Uterus (tissue), 3 donors: ENCODE measurements at regions not wholly inside any gene's neighbourhood (a gene's known extent, or its start where the extent isn't known, plus 50 kb on each side); places are given as distances from the start of the nearest gene placed in this dataset.

Experiments
- DNase-seq, 2 donors: peaks; one replicate each; pipeline ENCODE4 v3.0.0-alpha.2; 2019 to 2020
- H3K27ac ChIP-seq, 2 donors: fragments of 200-600 bp; sonication (generic); 1 replicate in 1 of 2; 2 replicates in 1 of 2; pipeline ENCODE4 v1.5.1; 2016 to 2018
- H3K27me3 ChIP-seq, 2 donors: fragments of 200-600 bp; sonication (generic); one replicate each; pipeline ENCODE4 v1.5.1; 2018 to 2019; ENCODE audit warnings: control low read depth in 1 of 2
- H3K36me3 ChIP-seq, 2 donors: fragments of 200-600 bp; sonication (generic); one replicate each; pipeline ENCODE4 v1.5.1; 2019; ENCODE audit warnings: control low read depth in 1 of 2
- H3K4me1 ChIP-seq, 2 donors: fragments of 200-600 bp; sonication (generic); one replicate each; pipeline ENCODE4 v1.5.1; 2018 to 2019; ENCODE audit warnings: control low read depth in 1 of 2
- H3K4me3 ChIP-seq, 2 donors: fragments of 200-600 bp; sonication (generic); 1 replicate in 1 of 2; 2 replicates in 1 of 2; pipeline ENCODE4 v1.5.1; 2018 to 2019; ENCODE audit warnings: mild to moderate bottlenecking in 1 of 2
- H3K9me3 ChIP-seq, 2 donors: fragments of 200-600 bp; sonication (generic); one replicate each; pipeline ENCODE4 v1.5.1; 2019; ENCODE audit warnings: control low read depth in 1 of 2
- CTCF ChIP-seq, 4 experiments: fragments of 200-600 bp in 2 of 4; fragments of 450-650 bp in 2 of 4; sonication (generic) in 2 of 4; IDR thresholded peaks; one replicate each; pipeline ENCODE4 v1.5.1; 2016 to 2019; ENCODE audit warnings: antibody characterized with exemption in 4 of 4, mild to moderate bottlenecking in 2 of 4, moderate library complexity in 1 of 4
- POLR2A ChIP-seq, 2 donors: fragments of 450-650 bp; IDR thresholded peaks; one replicate each; pipeline ENCODE4 v1.6.1; 2016; ENCODE audit warnings: antibody characterized with exemption in 2 of 2, mild to moderate bottlenecking in 1 of 2, moderate library complexity in 1 of 2
- intact Hi-C: fragments of 100-400 bp; cut with DNase I; formaldehyde crosslinking; loops from one replicate; pipeline ENCODE4 v1.15.1; 2023; ENCODE audit warnings: low total_unique reads
- donor health status: DM: yes; HTN: yes; CAD: no.

- Histone ChIP-seq H3K36me3 (no peaks in the 10 kb centered on the region), H3K4me1 (no peaks in the 10 kb centered on the region), H3K4me3 (no peak overlapping the region), H3K27me3 (no peaks in the 10 kb centered on the region), H3K9me3 (no peaks in the 10 kb centered on the region), H3K27ac (no peak overlapping the region)
- DNase-seq: no peak
- TF ChIP-seq CTCF (IDR thresholded peaks at IDR 0.05): no peak
- no peak for TF ChIP-seq POLR2A (IDR thresholded peaks at IDR 0.05)
- intact Hi-C loops: no loop called here
These were observed 284.7 kb upstream of the TMEM161B start for GRCh38 chr5:88553136-88553875.

- H3K36me3 ChIP-seq: no peaks in the 10 kb centered on the region
- H3K4me3 ChIP-seq: no peak overlapping the region
- intact Hi-C loops: no loop called here
- no peaks in the 10 kb centered on the region for H3K4me1 ChIP-seq
- no peak for DNase-seq
- no peaks in the 10 kb centered on the region for H3K9me3 ChIP-seq
- H3K27ac ChIP-seq: no peak overlapping the region
- TF ChIP-seq POLR2A (IDR thresholded peaks at IDR 0.05): no peak
- TF ChIP-seq CTCF (IDR thresholded peaks at IDR 0.05): no peak
- no peaks in the 10 kb centered on the region for H3K27me3 ChIP-seq
These were observed 283.8 kb upstream of the TMEM161B start for GRCh38 chr5:88552426-88552825.

- no peaks in the 10 kb centered on the region for H3K9me3 ChIP-seq
- TF ChIP-seq POLR2A (IDR thresholded peaks at IDR 0.05): no peak
- H3K27me3 ChIP-seq: no peaks in the 10 kb centered on the region
- no peak for DNase-seq
- no peak overlapping the region for H3K27ac ChIP-seq
- intact Hi-C loops: no loop called here
- H3K4me1 ChIP-seq: no peaks in the 10 kb centered on the region
- H3K4me3 ChIP-seq: no peak overlapping the region
- H3K36me3 ChIP-seq: no peaks in the 10 kb centered on the region
These were observed 283.2 kb upstream of the TMEM161B start for GRCh38 chr5:88551724-88552345.

GRCh38 chr5:88550736-88551135 is 282.1 kb upstream of the TMEM161B start:
- DNase-seq: no peak
- H3K27me3 ChIP-seq: peaks cover 0 to 7% of the 10 kb centered on the region in 2 donors
- H3K4me1 ChIP-seq: no peaks in the 10 kb centered on the region
- intact Hi-C loops: no loop called here
- no peak for TF ChIP-seq CTCF (IDR thresholded peaks at IDR 0.05)
- no peak for TF ChIP-seq POLR2A (IDR thresholded peaks at IDR 0.05)
- no peaks in the 10 kb centered on the region for H3K9me3 ChIP-seq
- no peak overlapping the region for H3K4me3 ChIP-seq
- no peaks in the 10 kb centered on the region for H3K36me3 ChIP-seq
- H3K27ac ChIP-seq: no peak overlapping the region

- no peak overlapping the region for H3K27ac ChIP-seq
- H3K9me3 ChIP-seq: no peaks in the 10 kb centered on the region
- H3K36me3 ChIP-seq: no peaks in the 10 kb centered on the region
- TF ChIP-seq POLR2A (IDR thresholded peaks at IDR 0.05) (no peak), CTCF (IDR thresholded peaks at IDR 0.05) (no peak)
- no peak for DNase-seq
- no peak overlapping the region for H3K4me3 ChIP-seq
- intact Hi-C loops: no loop called here
- H3K4me1 ChIP-seq: no peaks in the 10 kb centered on the region
- peaks cover 0 to 7% of the 10 kb centered on the region in 2 donors for H3K27me3 ChIP-seq
These were observed 279.6 kb upstream of the TMEM161B start for GRCh38 chr5:88548136-88548805.
